Stimulated activated CD4-positive, alpha-beta T cell treated with anti-CD3 and anti-CD28 coated beads, TNF-alpha, amount 100 ng/mL, for 48 hours (primary cell): ENCODE measurements at regions not wholly inside any gene's neighbourhood (a gene's known extent, or its start where the extent isn't known, plus 50 kb on each side); places are given as distances from the start of the nearest gene placed in this dataset.

ENCODE experiments used
- DNase-seq, 3 donors: peaks; one replicate each; pipeline ENCODE4 v3.0.0-alpha.2; 2020; ENCODE audit warnings: low read depth in 3 of 3

- DNase-seq = no peak
Measured at GRCh38 chr4:107318078-107318477, 282.0 kb upstream of the DKK2 start.

- no peak for DNase-seq
Measured at GRCh38 chr4:107317611-107318010, 281.5 kb upstream of the DKK2 start.

- DNase-seq = no peak
Measured at GRCh38 chr4:107315584-107315983, 279.5 kb upstream of the DKK2 start.

GRCh38 chr4:107314156-107314555 is 278.0 kb upstream of the DKK2 start:
- DNase-seq = no peak

- DNase-seq = no peak
Measured at GRCh38 chr4:107312366-107312765, 276.3 kb upstream of the DKK2 start.

GRCh38 chr4:107304699-107305286 is 268.7 kb upstream of the DKK2 start:
- no peak for DNase-seq

- DNase-seq = no peak
Measured at GRCh38 chr4:107299646-107300045, 263.5 kb upstream of the DKK2 start.

GRCh38 chr4:107292979-107293378 is 256.9 kb upstream of the DKK2 start:
- DNase-seq = no peak

GRCh38 chr4:107283587-107284559 is 247.8 kb upstream of the DKK2 start:
- DNase-seq = no peak

- DNase-seq = no peak
Measured at GRCh38 chr4:107279733-107280132, 243.6 kb upstream of the DKK2 start.

- no peak for DNase-seq
Measured at GRCh38 chr4:107278791-107279483, 242.8 kb upstream of the DKK2 start.

GRCh38 chr4:107276052-107276451 is 239.9 kb upstream of the DKK2 start:
- DNase-seq = no peak

GRCh38 chr4:107275225-107275624 is 239.1 kb upstream of the DKK2 start:
- no peak for DNase-seq

GRCh38 chr4:107270614-107271013 is 234.5 kb upstream of the DKK2 start:
- no peak for DNase-seq

GRCh38 chr4:107269175-107269574 is 233.1 kb upstream of the DKK2 start:
- no peak for DNase-seq

GRCh38 chr4:107265859-107266258 is 229.7 kb upstream of the DKK2 start:
- DNase-seq = no peak

GRCh38 chr4:107261241-107261874 is 225.2 kb upstream of the DKK2 start:
- DNase-seq = no peak

- DNase-seq = no peak
Measured at GRCh38 chr4:107258359-107258758, 222.2 kb upstream of the DKK2 start.

GRCh38 chr4:107255596-107255995 is 219.5 kb upstream of the DKK2 start:
- no peak for DNase-seq

- no peak for DNase-seq
Measured at GRCh38 chr4:107255114-107255513, 219.0 kb upstream of the DKK2 start.

- no peak for DNase-seq
Measured at GRCh38 chr4:107253579-107254068, 217.5 kb upstream of the DKK2 start.

- DNase-seq = no peak
Measured at GRCh38 chr4:107253090-107253489, 217.0 kb upstream of the DKK2 start.
